HG03378 (cell line): ENCODE measurements at regions not wholly inside any gene's neighbourhood (a gene's known extent, or its start where the extent isn't known, plus 50 kb on each side); places are given as distances from the start of the nearest gene placed in this dataset.
"Not testable (repeated sequence)": the region's sequence is repeated elsewhere in the genome, so short reads cannot be mapped to it uniquely, and the experiment has no call there.

Experiments
- ATAC-seq: cut with Tn5 transposase; IDR thresholded peaks from one replicate; pipeline ENCODE4 v1.9.1; 2021; ENCODE audit warnings: mild to moderate bottlenecking, moderate library complexity; ENCODE audit not compliant: unreplicated experiment

- no peak for ATAC-seq
Observed at GRCh38 chr7:90053094-90053493, 101.2 kb upstream of the STEAP1 start.

DNA sequence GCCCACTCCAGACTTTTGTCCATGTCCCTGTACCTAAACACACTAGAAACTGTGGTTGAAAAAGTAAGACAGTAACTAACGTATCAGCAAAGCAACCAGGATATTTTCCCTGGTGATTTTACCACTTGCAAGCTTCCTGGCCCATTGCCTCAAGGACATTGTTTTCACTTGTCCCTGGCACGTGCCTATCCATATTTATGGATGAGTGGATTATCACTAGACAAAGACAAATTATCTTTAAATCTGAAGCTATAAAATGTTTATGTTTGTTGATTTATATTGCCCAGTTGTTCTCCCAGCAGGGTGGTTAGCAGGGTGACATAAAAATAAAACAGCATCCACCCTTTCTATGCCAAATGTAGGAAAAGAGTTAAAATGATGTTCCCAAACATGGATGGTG, 93.2 kb upstream of the STEAP1 start:
- ATAC-seq = no peak

- ATAC-seq = no peak
Observed at GRCh38 chr7:90064370-90064769, 89.9 kb upstream of the STEAP1 start.

- ATAC-seq = no peak
Observed at GRCh38 chr7:90067171-90067570, 87.1 kb upstream of the STEAP1 start.

DNA sequence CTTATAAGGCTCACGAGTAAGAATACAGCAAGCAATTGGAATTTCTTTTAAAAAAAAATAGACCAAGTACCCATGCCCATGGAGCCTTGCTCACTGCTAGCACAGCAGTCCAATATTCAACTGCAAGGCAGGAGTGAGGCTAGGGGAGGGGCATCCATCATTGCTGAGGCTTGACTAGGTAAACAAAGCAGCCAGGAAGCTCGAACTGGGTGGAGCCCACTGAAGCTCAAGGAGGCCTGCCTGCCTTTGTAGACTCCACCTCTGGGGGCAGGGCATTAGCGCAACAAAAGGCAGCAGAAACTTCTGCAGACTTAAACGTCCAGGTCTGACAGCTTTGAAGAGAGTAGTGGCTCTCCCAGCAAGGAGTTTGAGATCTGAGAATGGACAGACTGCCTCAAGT, 84.0 kb upstream of the STEAP1 start:
- not testable (repeated sequence) for ATAC-seq

GRCh38 chr7:90078921-90079320, 75.3 kb upstream of the STEAP1 start:
- ATAC-seq = no peak

GRCh38 chr7:90081621-90082020, 72.6 kb upstream of the STEAP1 start:
- ATAC-seq = no peak

- no peak for ATAC-seq
Observed at GRCh38 chr7:90092506-90092905, 61.8 kb upstream of the STEAP1 start.

GRCh38 chr7:90094030-90094429, 60.2 kb upstream of the STEAP1 start:
- ATAC-seq = no peak
